IPS DF 4.7 (cell line): ENCODE measurements at regions not wholly inside any gene's neighbourhood (a gene's known extent, or its start where the extent isn't known, plus 50 kb on each side); places are given as distances from the start of the nearest gene placed in this dataset.

ENCODE experiments used
- DNase-seq: peaks from one replicate; pipeline ENCODE4 v3.0.0-alpha.2; 2013; ENCODE audit warnings: low spot score; ENCODE audit errors: extremely low read depth

DNA sequence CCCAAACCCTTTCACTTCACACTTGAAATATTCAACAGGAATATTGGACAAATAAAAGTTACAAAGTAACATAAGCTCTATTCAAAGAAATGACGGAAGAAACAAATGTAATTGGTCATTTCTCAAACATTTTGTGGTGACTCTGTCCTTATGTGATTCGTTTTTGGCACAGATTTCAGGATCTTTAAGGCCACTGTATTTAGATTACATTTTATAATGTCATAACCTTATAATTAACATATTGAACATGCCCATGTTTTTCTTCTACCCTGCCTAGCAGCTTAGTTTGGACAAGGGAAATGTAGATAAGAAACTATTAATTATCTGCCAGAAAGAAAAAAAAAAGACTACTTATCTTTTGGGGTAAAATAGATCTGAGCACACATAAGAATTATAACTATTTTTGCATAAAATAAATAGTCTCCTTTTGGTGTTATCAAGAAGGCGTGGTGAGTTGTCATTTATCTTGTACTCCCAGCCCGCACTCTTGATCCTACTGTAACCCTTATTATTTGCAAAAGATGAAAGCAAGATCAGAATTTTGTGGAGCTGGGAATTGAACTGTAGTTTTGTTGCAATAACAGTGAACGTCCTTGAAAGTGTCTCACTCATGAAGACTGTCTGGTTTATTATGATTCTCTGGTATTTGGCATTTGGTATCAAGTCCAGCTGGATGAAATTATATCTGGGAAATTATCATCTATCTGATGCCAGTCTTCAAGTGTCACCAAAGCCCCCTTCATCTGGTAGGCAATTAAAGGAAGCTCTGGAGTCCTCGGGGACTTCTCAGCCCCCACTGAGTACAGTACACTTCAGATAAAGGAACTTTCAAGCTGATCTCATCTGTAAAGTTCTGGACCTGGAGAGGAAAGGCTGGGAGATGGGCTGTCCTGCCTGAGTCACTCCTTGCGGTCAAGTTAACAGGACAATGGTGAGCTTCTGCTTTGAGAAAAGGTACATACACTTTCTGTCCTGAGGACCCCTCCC lies 175.7 kb upstream of the INHBA start:
- no peak for DNase-seq

DNA sequence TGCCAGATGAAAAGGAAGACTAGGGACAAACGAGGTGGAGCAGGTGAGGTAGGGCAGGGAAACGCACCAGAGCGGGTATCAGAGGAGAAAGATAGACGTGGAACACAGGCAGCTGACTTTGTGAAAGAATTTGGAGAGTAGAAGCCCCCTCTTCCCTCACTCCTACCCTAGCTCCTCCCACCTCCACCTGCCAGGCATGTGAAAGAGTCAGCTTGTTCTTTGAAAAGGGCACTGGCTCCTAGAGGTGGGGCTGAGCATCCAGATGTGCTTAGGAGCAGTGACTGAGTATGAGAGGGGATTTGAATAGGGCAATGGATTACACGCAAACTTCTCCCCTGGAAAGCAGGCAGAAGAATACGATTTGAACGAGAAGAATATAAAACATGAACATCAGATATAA lies 174.2 kb upstream of the INHBA start:
- DNase-seq: no peak

DNA sequence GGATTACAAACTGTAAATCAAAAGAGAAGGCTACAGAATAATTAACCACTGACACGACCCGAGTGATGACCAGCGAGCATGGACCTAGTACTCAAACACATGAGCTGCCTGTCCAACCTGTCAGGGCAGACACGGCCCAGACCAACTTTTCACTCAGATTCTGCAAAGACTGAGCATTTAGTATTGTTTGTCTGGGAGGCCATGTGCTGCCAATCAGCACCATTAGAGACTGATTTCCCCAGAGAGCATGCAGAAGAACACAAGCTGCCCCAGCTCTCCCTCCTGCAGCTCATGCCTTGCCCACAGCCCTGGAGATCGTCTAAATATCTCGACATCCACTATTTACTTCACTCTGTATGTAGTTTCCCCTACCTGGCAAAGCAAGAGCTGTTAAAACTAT lies 172.6 kb upstream of the INHBA start:
- DNase-seq: no peak

DNA sequence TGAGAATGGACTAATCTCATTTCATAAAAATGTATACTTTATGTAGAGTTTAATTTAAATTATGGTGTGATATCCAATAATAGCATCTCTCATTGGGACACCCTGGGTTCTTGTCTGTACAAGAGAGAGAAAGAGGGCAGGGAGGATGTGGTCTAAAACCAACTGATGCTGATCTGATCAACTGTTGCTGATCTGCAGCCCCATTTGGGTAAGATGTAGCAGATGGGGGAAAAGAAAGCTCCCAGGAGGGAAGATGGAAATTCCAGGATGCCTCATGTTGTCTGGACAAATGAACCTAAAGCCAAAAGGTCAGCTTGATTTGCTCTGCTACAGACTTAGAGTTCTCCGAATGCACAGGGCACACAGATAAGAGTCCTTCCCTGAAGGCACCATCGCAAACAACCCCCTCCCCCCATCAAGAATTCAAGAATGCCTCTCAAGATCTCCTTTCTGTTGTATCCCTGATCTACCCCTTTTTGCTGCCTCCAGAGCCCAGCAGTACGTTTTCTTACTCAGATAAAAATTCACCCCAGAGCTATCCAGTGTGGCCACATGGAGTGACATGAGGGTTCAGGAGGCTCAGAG lies 171.4 kb upstream of the INHBA start:
- DNase-seq: no peak

DNA sequence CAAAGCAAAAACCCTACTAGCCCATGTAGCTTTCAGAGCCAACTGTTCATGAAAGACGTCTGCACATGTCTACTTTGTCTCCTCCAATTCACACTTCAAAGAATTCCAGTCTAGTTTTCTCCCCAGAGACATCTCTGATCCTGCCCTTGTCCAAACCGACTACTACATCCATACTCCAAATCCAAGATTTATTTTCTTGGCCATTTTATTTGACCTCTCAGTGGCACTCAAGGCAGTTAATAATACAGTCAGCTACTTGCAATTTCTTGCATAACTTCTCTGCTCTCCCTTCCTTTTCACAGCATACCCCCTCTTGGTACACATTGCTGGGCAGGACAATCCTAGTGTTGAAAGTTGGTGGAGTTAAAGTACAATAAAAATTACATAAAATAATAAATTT lies 170.9 kb upstream of the INHBA start:
- DNase-seq: no peak

DNA sequence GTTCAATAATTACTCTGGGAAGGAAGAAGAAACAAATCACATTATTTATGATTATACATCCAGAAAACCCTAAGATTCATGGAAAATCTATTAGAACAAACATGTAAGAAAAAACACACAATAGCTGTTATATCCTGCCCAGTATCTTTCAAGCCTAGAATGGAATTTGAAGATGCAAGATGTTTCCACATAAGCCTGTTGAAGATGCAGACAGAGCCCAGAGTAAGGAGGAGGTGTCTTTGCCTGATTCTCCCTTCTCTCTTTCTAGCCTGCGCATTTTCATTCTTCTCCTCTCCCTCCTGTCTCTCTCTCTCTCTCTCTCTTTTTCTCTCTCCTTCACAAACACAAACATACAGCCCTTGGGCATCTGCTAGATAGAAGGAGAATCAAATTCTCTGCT lies 170.1 kb upstream of the INHBA start:
- DNase-seq: no peak

DNA sequence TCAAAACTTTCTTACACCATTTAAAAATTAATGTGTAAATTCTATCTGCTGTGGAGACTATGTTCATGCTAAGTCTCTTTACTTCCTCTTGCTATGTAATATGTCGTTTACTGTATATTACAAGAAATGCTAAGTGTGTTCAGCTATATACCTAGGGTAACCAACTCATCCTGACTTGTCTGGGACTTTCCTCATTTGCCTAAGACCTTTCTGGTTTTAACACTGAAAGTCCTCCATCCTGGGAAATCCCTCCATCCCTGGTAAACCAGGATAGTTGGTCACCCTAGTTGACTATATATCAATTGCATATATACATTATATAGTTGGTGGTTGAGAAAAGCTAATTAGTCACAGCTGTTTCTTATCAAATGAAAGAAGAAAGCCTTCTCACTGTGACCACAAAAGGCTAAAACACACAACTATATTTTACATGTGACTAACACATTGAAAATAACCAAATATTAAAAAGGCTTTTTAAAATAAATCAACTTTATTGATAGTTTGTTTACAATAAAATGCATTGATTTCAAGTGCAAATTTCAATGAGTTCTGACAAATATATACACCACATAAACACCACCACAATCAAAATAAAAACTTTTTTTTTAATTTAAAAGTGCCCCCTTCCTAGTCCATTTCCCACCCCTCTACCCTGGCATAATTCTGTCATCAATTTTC lies 167.7 kb upstream of the INHBA start:
- no peak for DNase-seq

DNA sequence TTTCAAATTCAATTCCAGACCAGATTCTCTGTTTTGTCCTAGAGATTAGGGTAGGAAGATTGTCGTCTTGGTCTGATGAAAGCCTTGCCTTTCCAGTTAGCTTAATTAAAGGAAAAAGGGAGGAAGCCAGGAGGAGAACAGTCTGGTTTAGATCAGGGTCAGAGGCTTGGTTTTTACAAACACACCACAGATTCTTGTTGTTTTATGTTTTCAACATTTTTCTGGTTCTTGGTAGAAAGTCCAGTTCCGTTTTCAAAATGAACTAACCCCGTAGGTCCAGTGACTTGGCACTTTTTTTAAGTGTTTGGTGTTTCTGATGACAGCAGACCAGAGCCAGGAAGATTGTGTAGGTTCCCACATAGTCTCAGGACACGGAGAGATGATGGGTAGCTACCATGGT lies 167.1 kb upstream of the INHBA start:
- no peak for DNase-seq

DNA sequence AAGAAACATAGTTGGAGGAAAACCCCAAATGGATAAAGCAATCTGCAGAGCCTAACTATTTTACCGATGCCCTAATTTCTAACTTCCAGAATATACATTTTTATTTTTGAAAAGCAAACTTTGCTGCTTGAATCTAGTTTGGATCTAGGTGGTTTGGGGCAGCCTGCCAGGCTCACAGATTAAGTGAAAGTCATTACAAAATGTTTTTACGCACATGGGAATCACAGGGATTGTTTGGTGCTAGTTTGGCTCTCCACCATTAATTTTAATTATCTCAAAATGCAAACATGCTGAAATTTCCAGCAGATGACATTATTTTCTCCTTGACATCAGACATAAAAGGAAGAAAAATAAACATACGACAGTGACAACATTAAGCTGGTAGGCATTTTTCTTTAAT lies 166.7 kb upstream of the INHBA start:
- no peak for DNase-seq

DNA sequence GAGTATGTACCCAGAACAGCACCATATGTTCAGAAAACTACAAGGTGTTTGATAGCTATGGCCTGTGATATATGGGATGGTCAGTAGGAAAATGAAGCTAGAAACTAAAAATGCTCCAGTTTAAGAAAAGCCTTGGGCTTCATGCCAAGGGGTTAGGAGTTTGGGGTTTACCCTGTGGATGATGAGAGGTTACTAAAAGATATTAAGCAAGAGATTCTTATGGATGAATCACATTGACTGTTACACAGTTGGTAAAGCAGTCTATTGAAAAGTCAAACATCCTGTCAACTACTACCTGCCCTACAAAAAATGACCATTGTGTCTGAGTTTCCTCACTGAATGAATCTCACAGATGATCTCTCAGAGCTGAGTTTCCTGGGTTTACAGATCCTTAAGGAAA lies 166.2 kb upstream of the INHBA start:
- no peak for DNase-seq

DNA sequence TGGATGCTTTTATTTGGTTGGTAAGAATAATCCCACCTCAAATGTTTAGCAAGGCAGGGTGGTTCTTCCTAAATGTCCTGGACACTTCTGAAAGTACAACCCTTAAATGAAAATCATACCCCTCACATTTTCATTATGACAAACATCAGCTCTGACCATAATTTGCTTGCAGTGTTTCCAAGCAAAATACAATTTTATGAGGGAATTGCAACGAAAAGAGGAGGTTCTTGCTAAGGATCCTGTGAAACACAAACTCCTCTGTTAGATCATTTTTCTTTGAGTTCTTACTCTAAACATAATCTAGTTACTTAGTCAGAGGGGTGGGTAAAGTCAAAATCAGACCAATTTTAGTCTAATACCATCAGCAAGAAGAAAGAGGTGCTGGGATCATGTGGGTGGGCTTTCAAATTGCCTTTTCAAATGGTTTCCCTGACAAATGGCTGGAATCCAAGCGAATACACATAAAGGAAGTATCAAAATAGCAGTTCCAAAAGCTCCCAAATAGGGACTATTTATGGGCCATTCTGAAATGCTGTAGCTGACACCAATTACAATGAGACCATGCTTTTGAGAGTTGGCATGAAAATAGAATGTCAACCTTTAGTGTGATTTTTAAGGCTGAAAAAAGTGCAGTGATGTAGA lies 164.9 kb upstream of the INHBA start:
- no peak for DNase-seq

DNA sequence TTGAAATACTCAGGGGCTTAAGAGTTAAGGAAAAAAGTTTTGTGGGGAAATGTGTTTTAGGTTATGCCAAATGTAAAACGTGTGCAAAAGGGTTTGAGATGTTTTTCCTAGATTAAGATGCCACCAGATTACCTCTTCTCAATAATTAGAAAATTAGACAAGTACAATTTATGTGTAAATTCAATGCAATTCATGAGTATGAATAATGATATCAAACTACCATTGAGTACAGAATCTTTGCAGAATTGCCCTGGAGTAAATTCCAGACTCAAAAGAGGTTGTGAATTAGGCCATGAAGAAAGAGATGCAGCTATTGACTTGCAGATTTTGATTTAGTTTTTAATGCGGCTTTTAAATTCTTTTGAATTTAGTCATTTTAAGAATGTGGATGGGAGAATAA lies 159.4 kb upstream of the INHBA start:
- DNase-seq: no peak

DNA sequence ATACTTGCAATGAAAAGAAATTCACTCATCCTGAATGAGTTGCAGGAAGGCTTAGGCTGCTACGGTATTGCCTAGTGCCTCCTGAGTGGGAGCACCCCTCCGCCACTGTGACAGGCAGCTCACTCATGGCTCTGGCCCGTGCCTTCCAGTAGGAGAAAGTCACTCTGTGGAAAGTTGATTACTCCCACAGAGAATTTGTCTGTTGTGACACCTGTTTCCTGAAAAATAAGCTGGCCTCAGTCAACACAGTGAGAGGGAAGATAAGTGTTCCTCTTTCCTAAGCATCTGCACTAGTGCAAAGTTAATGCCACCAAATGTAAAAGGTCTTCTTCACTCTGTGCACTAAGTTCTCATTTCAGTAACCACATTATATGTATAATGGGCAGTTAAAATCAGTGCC lies 158.8 kb upstream of the INHBA start:
- DNase-seq: no peak

DNA sequence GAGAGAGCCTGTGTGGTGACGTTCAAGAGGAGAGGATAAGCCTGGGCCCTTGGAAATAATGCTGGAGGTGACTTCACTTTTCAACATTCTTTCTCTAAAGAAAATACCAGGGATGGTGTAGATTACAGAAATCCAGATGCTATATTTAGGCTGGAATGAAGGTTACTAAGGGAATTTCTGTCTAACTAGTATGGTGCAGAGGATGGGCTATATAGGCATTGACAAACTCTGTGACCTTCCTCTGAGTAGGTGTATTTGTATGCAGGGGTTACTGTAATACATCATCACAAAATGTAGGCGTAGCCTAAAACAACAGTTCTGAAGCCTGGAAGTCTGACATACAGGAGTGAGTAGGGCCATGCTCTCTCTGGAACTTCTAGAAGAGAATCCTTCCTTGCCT lies 155.3 kb upstream of the INHBA start:
- DNase-seq: no peak

DNA sequence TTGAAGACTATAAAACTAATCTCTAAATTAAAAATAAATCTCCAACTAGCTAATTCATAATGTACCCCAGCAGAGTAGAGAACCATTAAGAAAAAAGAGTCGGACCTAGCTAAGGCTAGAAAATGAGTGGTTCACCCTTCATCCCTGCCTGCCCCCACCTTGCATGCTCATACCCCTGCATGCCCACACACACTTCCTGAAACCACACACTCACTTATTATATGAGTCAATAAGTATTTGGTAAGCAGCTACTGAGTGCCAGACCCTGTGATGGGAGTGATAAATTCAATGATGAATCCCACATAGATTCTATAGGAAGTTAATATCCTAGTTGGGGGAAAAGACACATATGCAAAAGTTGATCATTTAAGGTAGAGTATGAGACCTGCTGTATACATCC lies 152.9 kb upstream of the INHBA start:
- no peak for DNase-seq

DNA sequence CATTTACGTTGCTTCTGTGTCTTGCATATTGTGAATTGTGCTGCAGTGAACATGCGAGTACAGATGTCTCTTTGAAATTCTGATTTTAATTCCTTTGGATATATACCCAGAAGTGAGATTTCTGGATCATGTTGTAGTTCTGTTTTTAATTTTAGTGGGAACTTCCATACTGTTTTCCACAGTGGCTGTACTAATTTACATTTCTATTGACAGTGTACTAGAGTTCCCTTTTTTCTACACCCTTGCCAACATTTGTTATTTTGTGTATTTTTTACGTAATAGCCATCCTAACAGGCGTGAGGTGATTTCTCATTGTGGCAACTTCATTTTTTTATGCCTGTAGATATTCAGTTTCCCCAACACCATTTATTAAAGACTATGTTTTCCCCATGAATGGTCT lies 144.7 kb upstream of the INHBA start:
- no peak for DNase-seq

DNA sequence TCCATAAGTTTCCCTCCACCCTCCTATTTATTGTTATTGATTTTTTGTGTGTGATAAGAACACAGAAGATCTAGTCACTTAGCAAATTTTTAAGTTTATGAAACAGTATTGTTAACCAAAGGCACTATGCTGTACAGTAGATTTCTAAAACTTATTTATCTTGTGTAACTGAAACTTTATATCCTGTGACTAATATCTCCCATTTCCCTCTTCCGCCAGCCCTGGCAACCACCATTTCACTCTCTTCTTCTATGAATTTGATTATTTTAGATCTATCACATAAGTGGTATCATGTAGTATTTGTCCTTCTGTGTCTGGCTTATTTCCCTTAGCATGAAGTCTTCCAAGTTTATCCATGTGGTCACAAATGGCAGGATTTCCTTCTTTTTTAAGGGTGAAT lies 144.3 kb upstream of the INHBA start:
- DNase-seq: no peak

DNA sequence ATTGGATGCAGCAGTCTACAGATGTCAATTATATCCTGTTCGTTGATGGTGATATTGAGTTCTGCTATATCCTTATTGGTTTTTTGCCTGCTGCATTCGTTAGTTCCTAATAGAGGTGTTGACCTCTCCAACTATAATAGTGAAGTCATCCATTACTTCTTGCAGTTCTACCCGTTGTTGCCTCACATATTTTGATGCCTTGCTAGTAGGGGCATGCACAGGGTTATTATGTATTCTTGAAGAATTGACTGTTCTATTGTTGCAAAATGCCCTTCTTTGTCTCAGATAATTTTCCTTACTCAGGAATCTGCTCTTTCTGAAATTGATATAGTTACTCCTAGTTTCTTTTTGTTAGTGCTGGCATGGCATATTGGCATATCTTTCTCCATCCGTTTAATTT lies 140.1 kb upstream of the INHBA start:
- DNase-seq: no peak

DNA sequence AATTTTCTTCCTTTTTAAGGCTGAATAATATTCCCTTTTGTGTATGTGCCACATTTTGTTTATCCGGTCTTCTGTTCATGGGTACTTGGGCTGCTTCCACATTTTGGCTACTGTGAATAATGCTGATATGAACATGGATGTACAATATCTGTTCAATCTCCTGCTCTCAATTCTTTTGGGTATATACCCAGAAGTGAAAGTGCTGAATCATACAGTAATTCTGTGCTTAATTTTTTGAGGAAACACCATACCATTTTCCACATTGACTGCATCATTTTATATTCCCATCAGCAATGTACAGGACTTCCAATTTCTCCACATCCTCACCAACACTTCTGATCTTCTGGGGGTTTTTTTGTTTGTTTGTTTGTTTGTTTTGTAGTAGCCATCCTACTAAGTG lies 135.0 kb upstream of the INHBA start:
- DNase-seq: no peak

DNA sequence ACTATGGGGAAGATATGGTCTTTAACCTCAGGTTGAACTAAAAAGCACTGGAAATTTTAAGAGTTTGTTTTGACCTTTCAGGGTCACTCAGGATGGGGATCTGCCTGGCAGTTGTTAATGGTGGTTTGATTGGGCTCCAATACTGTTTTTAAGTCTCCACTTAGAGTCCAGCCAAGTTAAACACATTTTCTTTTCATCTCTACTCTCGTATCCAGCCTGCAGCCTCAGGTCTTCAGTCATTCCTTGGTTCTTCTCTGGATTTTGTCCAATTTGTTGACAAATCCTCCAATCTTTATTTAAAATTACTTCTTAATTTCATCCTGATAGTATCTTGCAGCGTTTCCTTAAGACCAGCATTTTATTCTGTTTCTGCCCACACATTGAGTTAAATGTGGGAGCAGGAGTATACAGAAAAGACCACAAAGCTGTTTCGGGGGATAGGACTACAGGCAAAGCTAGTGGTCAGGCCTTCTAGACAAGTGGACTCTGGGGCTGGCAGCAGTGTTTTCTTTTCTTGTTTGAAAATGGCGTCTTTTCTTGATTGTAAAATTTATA lies 133.2 kb upstream of the INHBA start:
- DNase-seq: no peak

DNA sequence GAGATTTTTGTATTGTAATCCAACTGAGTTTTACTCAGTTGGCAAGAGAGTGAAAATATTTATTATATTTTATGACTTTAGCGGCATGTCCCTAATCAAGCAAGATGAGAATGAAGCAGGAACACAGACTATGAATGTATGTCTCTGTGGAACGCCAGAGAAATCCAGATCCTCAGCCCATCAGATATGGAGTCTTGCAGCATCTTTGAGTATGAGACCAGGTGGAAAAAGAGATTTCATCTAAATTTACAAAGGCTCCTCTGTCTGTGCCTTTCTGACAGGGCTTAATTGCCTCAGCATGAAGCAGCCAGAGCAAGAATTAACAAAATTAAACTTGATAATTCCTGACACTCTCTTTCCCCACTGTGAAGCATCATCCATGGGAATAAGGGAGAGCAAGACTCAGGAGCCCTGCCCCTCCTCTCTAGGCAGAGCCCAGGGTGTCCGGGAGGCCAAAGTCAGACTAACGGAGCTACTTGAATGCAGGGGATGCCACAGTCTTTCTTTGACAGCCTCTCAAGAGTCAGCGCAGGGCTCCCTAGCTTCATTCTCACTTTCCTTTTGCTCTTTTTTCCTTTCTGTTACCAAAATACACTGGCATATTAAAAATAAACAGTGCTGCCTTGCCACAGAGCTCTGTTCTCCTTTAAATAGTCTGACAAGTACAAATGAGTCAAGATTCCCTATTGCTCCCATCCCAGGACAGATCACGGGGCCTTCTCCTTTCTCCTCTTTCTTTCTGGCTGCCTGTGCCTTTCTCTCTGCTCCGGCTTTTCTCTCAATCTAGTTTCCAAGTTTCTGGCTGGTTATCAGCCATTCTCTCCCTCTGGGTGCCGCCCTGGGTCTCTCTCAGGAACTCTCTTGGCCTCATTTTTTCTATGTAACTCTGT lies 132.2 kb upstream of the INHBA start:
- DNase-seq: no peak
